Right ventricle myocardium superior (tissue), 1 donor: ENCODE measurements at regions not wholly inside any gene's neighbourhood (a gene's known extent, or its start where the extent isn't known, plus 50 kb on each side); places are given as distances from the start of the nearest gene placed in this dataset.
"Not testable (repeated sequence)": the region's sequence is repeated elsewhere in the genome, so short reads cannot be mapped to it uniquely, and the experiment has no call there.

Experiments used
- ATAC-seq: fragments of 200-7000 bp; cut with Tn5 transposase; one replicate; pipeline ENCODE4 v1.9.1; 2020; ENCODE audit warnings: mild to moderate bottlenecking; ENCODE audit not compliant: poor library complexity
- DNase-seq: peaks from one replicate; pipeline ENCODE4 v3.0.0-alpha.2; 2020
- intact Hi-C: fragments of 100-400 bp; cut with DNase I; formaldehyde crosslinking; loops from one replicate; pipeline ENCODE4 v1.11.2; 2022
- donor health status: DM: no; HTN: yes; CAD: no; lungs with severe emphysema.

DNA sequence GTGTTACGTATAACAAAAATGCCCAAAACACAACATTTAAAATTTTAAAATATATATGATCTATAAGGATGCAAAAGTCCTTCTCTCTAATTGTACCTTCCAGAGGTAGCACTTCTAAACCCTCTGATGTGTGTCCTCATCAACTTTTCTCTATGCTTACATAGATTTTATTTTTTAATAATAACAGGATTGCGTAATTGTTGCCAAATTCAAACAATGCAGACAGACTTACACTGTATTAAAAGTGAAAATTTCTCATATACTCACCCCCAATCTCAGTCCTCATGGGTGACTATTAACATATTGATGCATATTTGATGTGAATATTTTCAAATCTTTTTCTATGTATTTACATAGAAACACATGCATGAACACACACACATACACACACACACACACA is 144.0 kb downstream of the RBMX2 start:
- DNase-seq (no peak), ATAC-seq (no peak)
- intact Hi-C loops = no loop called here

- intact Hi-C loops, DNase-seq, ATAC-seq: not testable (repeated sequence)
These were observed 147.6 kb downstream of the RBMX2 start for GRCh38 chrX:130549382-130549781.

DNA sequence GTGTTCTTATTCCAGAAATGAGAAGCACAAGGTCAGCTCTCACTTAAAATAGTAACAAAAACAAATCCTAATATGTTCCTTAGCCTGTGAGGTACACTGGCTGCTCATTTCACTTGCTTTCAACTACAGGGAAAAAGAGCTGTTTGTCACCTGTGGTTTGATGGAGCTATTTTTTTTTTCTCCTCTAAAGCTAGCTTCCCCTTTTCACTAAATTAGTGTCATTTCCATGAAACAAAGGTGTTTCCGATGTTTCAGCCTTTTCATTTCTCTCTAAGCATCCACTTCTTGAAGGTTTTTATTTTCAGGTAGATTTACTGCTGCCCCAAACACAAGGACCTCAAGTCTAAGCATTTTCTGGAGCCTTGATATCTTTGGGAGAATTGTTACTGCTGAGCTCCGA is 148.6 kb downstream of the RBMX2 start:
- intact Hi-C loops = no loop called here
- DNase-seq (no peak), ATAC-seq (no peak)

DNA sequence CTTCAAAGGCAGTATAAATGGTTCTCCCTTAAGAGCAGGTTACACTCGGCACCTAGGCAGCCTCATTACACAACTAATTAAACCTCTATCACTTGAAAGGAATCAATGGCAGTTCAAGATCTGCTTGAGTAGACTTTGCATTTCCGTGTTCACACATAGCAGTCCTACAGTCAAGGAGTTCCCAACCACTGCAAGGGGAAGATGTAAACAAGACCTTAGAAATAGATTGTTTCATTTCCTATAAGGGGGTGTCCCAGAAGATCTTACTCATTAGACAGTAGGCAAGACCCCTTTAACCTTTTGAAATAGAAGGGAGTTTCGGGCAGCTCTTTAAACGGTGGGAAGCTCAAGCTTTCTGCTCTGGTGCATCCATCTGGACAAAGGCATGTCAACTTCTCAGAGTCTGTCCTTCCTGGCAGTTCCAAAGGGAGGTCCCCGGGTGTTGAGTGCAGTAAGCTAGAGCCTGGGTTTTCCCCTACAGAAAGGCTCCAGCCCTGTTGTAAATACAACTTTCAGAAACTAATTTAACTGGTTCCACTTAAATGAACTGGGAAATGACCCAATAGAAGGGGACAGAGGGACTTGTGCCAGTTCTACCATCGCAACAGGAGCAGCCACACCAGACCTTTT is 150.8 kb downstream of the RBMX2 start:
- DNase-seq (no peak), ATAC-seq (no peak)
- intact Hi-C loops = no loop called here

DNA sequence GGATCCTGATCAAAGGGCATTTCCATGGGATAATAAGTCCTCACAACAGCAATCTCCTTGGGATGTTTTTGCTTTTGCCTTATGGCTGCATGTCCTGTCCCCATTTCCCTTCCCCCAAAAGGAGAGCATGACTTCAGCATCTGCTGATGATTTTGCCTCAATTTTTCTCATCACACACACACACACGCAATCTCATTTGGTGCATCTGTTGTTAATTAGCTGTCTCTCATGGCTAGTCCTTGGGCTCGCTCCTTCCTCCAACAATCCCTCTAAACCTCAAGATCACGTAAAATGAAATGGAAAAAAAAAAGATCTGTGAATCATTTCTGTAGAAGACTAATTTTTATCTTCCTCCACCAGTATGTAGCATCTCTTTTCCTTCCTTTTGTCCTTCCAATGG is 153.6 kb downstream of the RBMX2 start:
- DNase-seq (no peak), ATAC-seq (no peak)
- intact Hi-C loops = no loop called here

- ATAC-seq (no peak), DNase-seq (no peak)
- intact Hi-C loops = no loop called here
These were observed 154.0 kb downstream of the RBMX2 start for GRCh38 chrX:130555757-130556156.

DNA sequence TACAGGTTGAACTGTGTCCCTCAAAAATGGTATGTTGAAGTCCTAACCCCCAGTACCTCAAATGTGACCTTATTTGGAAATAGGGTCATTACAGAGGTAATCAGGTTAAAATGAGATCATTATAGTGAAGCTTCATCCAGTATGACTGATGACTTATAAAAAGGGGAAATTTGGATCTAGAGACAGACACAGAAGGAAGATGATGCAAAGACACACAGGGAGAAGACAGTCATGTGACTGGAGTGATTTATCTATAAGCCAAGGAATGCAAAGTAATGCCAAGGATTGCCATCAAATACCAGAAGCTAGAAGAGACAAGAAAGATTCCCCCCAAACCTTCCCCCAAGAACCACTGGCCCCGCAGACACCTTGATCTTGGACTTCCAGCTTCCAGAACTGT is 155.2 kb downstream of the RBMX2 start:
- DNase-seq = no peak

DNA sequence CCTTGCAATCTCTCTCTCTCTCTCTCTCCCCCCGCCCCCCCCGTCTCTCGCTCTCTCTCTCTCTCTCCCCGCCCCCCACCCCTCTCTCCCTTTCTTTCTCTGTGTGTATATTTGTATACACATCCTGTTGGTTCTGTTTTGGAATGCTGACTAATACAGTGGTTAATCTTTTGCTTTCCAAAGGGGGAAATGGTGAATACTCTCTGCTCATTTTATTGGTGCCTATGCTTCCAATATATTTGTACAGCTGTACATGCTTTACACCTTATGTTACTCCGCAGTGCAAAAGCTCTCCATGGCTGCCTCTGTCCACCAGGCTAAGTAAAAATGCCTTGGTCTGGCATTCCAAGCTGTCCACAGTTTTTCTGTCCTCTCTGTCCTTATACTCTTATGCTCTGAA is 158.8 kb downstream of the RBMX2 start:
- intact Hi-C loops = no loop called here
- ATAC-seq = no peak
- DNase-seq = no peak

More for the DNA sequence above, 155.2 kb downstream of the RBMX2 start:
- intact Hi-C loops = no loop called here
- no peak for ATAC-seq

DNA sequence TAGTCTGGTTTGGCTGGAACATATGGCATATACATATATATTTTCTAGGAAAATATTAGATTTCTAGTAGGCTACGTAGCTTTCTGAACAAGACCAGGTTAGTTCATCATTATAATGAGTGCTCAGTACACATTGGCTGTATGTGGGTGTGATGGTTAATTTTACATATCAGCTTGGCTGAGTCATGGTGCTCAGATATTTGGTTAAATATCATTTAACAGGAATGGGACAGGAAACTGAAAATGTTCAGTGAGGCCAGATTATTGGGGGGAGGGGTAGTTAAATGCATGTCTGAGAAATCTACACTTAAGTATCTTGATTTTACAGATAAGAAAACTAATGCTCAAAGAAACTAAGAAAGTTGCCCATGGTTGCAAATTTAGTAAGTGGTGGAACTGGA is 160.1 kb downstream of the RBMX2 start:
- no peak for DNase-seq
- intact Hi-C loops = no loop called here
- no peak for ATAC-seq

GRCh38 chrX:130563476-130563875 is 161.7 kb downstream of the RBMX2 start:
- no peak for ATAC-seq
- intact Hi-C loops = no loop called here

DNA sequence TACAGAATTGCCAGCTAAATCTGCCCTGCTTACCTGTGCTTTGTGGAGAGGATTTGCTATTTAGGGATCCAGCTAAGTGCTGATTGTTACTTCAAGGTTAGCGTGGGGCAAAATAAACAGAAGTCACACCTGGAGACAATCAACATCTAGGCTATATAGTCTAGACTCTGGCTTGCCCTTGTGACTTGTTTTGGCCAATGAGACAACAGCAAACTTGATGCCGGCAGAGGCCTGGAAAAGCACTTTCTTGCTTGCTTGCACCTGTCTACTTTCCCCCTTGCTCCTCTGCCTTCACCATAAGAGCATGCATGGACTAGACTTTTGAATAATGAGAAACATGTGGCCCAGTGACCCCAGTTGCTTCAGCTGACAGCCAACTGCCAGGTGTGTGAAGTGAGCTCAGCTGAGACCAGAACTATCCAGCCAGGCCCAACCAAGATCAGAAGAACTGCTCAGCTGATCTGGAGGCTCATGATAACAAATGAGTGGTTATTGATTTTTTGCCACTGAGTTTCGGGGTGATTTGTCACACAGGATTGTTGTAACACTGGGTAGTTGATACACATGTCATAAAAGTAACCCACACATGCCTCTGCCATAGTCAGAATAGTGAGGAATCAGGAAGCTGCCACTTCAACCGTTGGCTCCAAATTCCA is 164.4 kb downstream of the RBMX2 start:
- no peak for DNase-seq
- intact Hi-C loops = no loop called here
- ATAC-seq = no peak

More at GRCh38 chrX:130563476-130563875, 161.7 kb downstream of the RBMX2 start:
- DNase-seq = no peak

DNA sequence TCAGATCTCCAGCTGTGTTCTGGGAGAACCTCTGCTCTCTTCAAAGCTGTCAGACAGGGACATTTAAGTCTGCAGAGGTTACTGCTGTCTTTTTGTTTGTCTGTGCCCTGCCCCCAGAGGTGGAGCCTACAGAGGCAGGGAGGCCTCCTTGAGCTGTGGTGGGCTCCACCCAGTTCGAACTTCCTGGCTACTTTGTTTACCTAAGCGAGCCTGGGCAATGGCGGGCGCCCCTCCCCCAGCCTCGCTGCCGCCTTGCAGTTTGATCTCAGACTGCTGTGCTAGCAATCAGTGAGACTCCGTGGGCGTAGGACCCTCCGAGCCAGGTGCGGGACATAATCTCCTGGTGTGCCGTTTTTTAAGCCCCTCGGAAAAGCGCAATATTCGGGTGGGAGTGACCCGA is 171.2 kb downstream of the RBMX2 start:
- DNase-seq, intact Hi-C loops, ATAC-seq: not testable (repeated sequence)
